Sigmoid colon (tissue), 6 donors: ENCODE measurements at regions not wholly inside any gene's neighbourhood (a gene's known extent, or its start where the extent isn't known, plus 50 kb on each side); places are given as distances from the start of the nearest gene placed in this dataset.

ENCODE experiments used
- DNase-seq: peaks from one replicate; pipeline ENCODE4 v3.0.0-alpha.2; 2019
- H3K27ac ChIP-seq, 4 donors: fragments of 200-600 bp; sonication (generic); one replicate each; pipeline ENCODE4 v1.5.1; 2016 to 2019; ENCODE audit warnings: mild to moderate bottlenecking in 1 of 4
- H3K27me3 ChIP-seq, 3 donors: fragments of 200-600 bp; sonication (generic); one replicate each; pipeline ENCODE4 v1.5.1; 2019; ENCODE audit warnings: mild to moderate bottlenecking in 1 of 3
- H3K36me3 ChIP-seq, 4 donors: fragments of 200-600 bp; sonication (generic); one replicate each; pipeline ENCODE4 v1.5.1; 2016 to 2019
- H3K4me1 ChIP-seq, 4 donors: fragments of 200-600 bp; sonication (generic); one replicate each; pipeline ENCODE4 v1.5.1; 2017 to 2019
- H3K4me3 ChIP-seq, 4 donors: fragments of 200-600 bp; sonication (generic); one replicate each; pipeline ENCODE4 v1.5.1; 2017 to 2019; ENCODE audit warnings: mild to moderate bottlenecking in 2 of 4, moderate library complexity in 1 of 4
- H3K9me3 ChIP-seq, 4 donors: fragments of 200-600 bp in 3 of 4; sonication (generic) in 3 of 4; one replicate each; pipeline versions ENCODE4 v1.5.1 to v1.6.1; 2013 to 2019
- CTCF ChIP-seq, 4 experiments: fragments of 450-650 bp in 3 of 4; fragments of 200-600 bp in 1 of 4; IDR thresholded peaks; one replicate each; pipeline ENCODE4 v1.5.1; 2016 to 2019; ENCODE audit warnings: antibody characterized with exemption in 4 of 4, mild to moderate bottlenecking in 3 of 4, moderate library complexity in 2 of 4
- EP300 ChIP-seq, 4 donors: sonication (generic); formaldehyde crosslinking; IDR thresholded peaks; one replicate each; pipeline ENCODE4 v1.6.1; 2017; ENCODE audit warnings: antibody characterized with exemption in 4 of 4
- POLR2A ChIP-seq, 2 donors: fragments of 450-650 bp; IDR thresholded peaks; one replicate each; pipeline ENCODE4 v1.6.1; 2016; ENCODE audit warnings: antibody characterized with exemption in 2 of 2, mild to moderate bottlenecking in 2 of 2, moderate library complexity in 2 of 2
- POLR2AphosphoS5 ChIP-seq, 4 donors: sonication (generic); formaldehyde crosslinking; IDR thresholded peaks; one replicate each; pipeline ENCODE4 v1.6.1; 2017; ENCODE audit warnings: antibody characterized with exemption in 4 of 4
- WGBS, 2 donors: extraction: QIAGEN DNeasy Blood & Tissue Kit; methylation state at CpG; one replicate each; pipeline ENCODE4 v1.1.7; 2013; 5-methylcytosine and 5-hydroxymethylcytosine counted together
- intact Hi-C: fragments of 100-400 bp; cut with DNase I; formaldehyde crosslinking; loops from one replicate; pipeline ENCODE4 v1.15.1; 2023
- donor health status: healthy with polysubstance abuse.
- donor health status: healthy.

- Histone ChIP-seq H3K36me3 (no peaks in the 10 kb centered on the region), H3K27me3 (no peaks in the 10 kb centered on the region), H3K9me3 (no peaks in the 10 kb centered on the region), H3K4me3 (no peak overlapping the region), H3K4me1 (no peaks in the 10 kb centered on the region), H3K27ac (no peak overlapping the region)
- intact Hi-C loops, result no loop called here
- TF ChIP-seq CTCF (IDR thresholded peaks at IDR 0.05), result no peak
- no peak for TF ChIP-seq EP300 (IDR thresholded peaks at IDR 0.05)
- no peak for TF ChIP-seq POLR2AphosphoS5 (IDR thresholded peaks at IDR 0.05)
- TF ChIP-seq POLR2A (IDR thresholded peaks at IDR 0.05), result no peak
- WGBS, 2 donors, result 79 to 83% methylated on average over 3 of the region's 3 CpGs
- DNase-seq, result no peak
These were observed 560.3 kb upstream of the CHORDC1 start for GRCh38 chr11:90783111-90783510.

DNA sequence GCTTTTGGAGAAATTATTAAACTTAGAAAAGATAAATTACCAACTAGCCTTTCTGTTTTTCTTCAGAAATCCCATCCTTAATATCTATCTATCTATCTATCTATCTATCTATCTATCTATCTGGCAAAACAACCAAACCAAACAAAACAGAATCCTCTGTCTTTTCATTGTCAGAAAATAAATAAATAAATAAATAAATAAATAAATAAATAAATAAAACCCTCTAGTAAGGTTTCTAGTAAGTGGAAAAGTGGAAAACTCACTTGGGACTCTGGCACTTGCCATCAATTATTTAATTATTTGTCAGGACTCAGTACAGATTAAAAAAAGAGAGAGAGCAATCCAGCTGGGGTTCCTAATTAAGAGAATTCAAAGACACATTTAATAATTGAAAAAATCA is 556.2 kb upstream of the CHORDC1 start:
- Histone ChIP-seq H3K27me3 (no peaks in the 10 kb centered on the region), H3K9me3 (peaks cover 0 to 7% (median 0%) of the 10 kb centered on the region in 4 donors), H3K4me1 (no peaks in the 10 kb centered on the region), H3K36me3 (no peaks in the 10 kb centered on the region), H3K4me3 (no peak overlapping the region), H3K27ac (no peak overlapping the region)
- no peak for DNase-seq
- TF ChIP-seq EP300 (IDR thresholded peaks at IDR 0.05) (no peak), CTCF (IDR thresholded peaks at IDR 0.05) (no peak), POLR2A (IDR thresholded peaks at IDR 0.05) (no peak), POLR2AphosphoS5 (IDR thresholded peaks at IDR 0.05) (no peak)
- intact Hi-C loops, result no loop called here

DNA sequence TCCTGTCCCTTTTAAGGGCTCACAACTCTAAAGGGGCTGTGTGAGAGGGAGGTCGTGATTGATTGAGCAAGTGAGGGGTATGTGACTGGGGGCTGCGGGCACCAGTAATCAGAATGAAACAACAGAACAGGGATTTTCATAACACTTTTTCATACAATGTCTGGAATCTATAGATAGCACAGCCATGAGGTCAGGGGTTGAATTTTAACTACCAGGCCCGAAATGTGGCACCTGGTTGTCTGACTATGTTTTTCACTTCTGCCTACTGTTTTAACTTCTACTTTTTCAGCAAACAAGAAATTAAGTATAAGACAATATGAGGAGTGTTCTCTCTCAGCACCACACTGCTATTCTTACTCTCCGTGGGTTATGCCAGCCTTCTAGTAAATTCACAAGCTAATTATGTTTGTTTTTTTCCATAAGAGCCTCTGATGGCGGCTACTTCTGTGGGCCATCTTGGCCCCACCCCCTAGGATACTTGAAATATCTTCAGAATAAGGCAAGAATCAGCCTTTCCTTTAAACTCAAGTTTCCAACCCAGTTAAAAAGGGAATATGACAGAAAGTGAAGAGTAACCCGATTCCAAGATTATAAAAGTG is 552.8 kb upstream of the CHORDC1 start:
- intact Hi-C loops, result no loop called here
- no peak overlapping the region for H3K4me3 ChIP-seq
- 78 to 86% methylated on average over 6 of the region's 6 CpGs for WGBS, 2 donors
- DNase-seq, result no peak
- no peak for TF ChIP-seq EP300 (IDR thresholded peaks at IDR 0.05)
- no peak for TF ChIP-seq POLR2A (IDR thresholded peaks at IDR 0.05)
- no peak for TF ChIP-seq CTCF (IDR thresholded peaks at IDR 0.05)
- no peak for TF ChIP-seq POLR2AphosphoS5 (IDR thresholded peaks at IDR 0.05)
- H3K27me3 ChIP-seq, result no peaks in the 10 kb centered on the region
- H3K4me1 ChIP-seq, result no peaks in the 10 kb centered on the region
- no peaks in the 10 kb centered on the region for H3K36me3 ChIP-seq
- no peak overlapping the region for H3K27ac ChIP-seq
- H3K9me3 ChIP-seq, result peaks cover 0 to 7% (median 0%) of the 10 kb centered on the region in 4 donors

DNA sequence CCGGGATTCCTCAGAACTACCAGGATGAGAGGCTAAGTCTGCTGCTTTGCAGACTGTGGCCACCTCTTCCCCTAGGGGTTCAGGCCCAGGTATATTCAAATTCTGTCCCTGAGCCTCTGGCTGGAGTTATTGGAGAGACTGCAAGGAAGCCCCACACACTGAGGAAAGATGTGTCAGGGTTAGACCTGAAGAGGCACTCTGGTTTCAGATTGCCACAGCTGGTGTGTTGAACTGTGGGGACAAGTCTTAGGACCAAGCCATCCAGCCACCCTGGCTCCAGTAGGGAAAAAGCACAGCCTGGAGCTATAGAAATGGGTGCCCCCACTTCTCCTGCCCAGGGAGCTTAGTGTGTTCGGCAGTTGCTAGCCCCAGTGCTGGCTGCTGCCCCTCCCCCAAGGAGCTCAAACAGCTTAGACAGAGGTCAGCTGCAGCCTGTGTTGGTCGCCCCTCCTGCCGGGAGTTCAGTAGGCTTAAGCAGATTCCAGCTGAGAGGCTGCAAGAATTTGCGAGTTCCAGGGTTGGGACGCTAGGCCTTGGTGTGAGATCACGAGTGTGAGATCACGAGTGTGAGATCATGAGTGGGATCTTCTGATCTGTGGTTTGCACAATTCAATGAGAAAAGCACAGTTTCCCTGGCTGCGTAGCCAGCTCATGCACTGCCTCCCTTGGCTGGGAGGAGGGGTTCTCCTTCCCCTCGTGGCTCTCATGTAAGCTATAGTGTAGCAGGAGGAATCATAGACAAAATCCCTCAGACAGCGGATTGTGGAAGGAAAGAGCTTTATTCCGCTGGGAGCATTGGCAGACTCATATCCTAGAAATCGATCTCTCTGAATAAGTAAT is 552.1 kb upstream of the CHORDC1 start:
- Histone ChIP-seq H3K27ac (no peak overlapping the region), H3K4me1 (no peaks in the 10 kb centered on the region), H3K27me3 (no peaks in the 10 kb centered on the region), H3K4me3 (no peak overlapping the region), H3K36me3 (no peaks in the 10 kb centered on the region), H3K9me3 (peaks cover 0 to 8% (median 0%) of the 10 kb centered on the region in 4 donors)
- WGBS, 2 donors, result 78 to 79% methylated on average over 13 of the region's 13 CpGs
- TF ChIP-seq POLR2A (IDR thresholded peaks at IDR 0.05), result no peak
- no peak for TF ChIP-seq POLR2AphosphoS5 (IDR thresholded peaks at IDR 0.05)
- no peak for TF ChIP-seq EP300 (IDR thresholded peaks at IDR 0.05)
- TF ChIP-seq CTCF (IDR thresholded peaks at IDR 0.05), result no peak
- intact Hi-C loops, result no loop called here
- no peak for DNase-seq
